Activated B cell treated with CpG ODN at 0.5 μM for 24 hours (primary cell): ENCODE measurements at regions not wholly inside any gene's neighbourhood (a gene's known extent, or its start where the extent isn't known, plus 50 kb on each side); places are given as distances from the start of the nearest gene placed in this dataset.

Experiments used
- ATAC-seq: fragments of 200-7000 bp; cut with Tn5 transposase; one replicate; pipeline ENCODE4 v1.10.0; 2021; ENCODE audit warnings: low read depth, mild to moderate bottlenecking, moderate library complexity
- CTCF ChIA-PET: fragments of 350-600 bp; sonication (Branson Sonifier 250); formaldehyde crosslinking; loops from one replicate; lab custom pipeline; 2021; ENCODE audit warnings: antibody characterized with exemption; lab: Charles Lee
- POLR2A ChIA-PET: fragments of 350-600 bp; sonication (Branson Sonifier 250); formaldehyde crosslinking; loops from one replicate; lab custom pipeline; 2021; ENCODE audit warnings: antibody characterized with exemption; lab: Charles Lee
- DNase-seq: peaks from one replicate; pipeline ENCODE4 v3.0.0; 2022
- H3K27ac Mint-ChIP-seq: one replicate; pipeline ENCODE4 v1.8.0; 2020; ENCODE audit warnings: mixed read lengths
- H3K27me3 Mint-ChIP-seq: one replicate; pipeline ENCODE4 v1.8.0; 2021; ENCODE audit warnings: mixed read lengths
- H3K36me3 Mint-ChIP-seq: one replicate; pipeline ENCODE4 v1.8.0; 2021; ENCODE audit warnings: low read depth, mixed read lengths
- H3K4me1 Mint-ChIP-seq: one replicate; pipeline ENCODE4 v1.8.0; 2021; ENCODE audit warnings: mixed read lengths
- H3K4me3 Mint-ChIP-seq: one replicate; pipeline ENCODE4 v1.8.0; 2020; ENCODE audit warnings: mild to moderate bottlenecking, mixed read lengths
- H3K9me3 Mint-ChIP-seq: one replicate; pipeline ENCODE4 v1.8.0; 2020; ENCODE audit warnings: mixed read lengths
- CTCF ChIP-seq: fragments of 200-600 bp; IDR thresholded peaks from one replicate; pipeline ENCODE4 v1.8.0; 2022; ENCODE audit warnings: antibody characterized with exemption, mild to moderate bottlenecking
- intact Hi-C: fragments of 100-400 bp; cut with micrococcal nuclease; formaldehyde crosslinking; loops from one replicate; pipeline ENCODE4 v1.15.1; 2024

GRCh38 chr11:19493446-19494213 lies 219.0 kb upstream of the NAV2 start:
- Mint-ChIP-seq H3K9me3 (no peaks in the 10 kb centered on the region), H3K4me3 (no peak overlapping the region), H3K4me1 (no peaks in the 10 kb centered on the region), H3K36me3 (no peaks in the 10 kb centered on the region), H3K27ac (no peak overlapping the region), H3K27me3 (peaks cover 9% of the 10 kb centered on the region)
- intact Hi-C loops: no loop called here
- POLR2A ChIA-PET: no interaction called here
- no peak for ATAC-seq
- no peak for DNase-seq
- no peak for TF ChIP-seq CTCF
- CTCF ChIA-PET: no interaction called here

- DNase-seq (no peak), ATAC-seq (no peak)
- CTCF ChIA-PET: no interaction called here
- Mint-ChIP-seq H3K27ac (no peak overlapping the region), H3K4me3 (no peak overlapping the region), H3K36me3 (no peaks in the 10 kb centered on the region), H3K4me1 (no peaks in the 10 kb centered on the region), H3K9me3 (no peaks in the 10 kb centered on the region), H3K27me3 (peaks cover 7% of the 10 kb centered on the region)
- no peak for TF ChIP-seq CTCF
- POLR2A ChIA-PET: no interaction called here
- intact Hi-C loops: no loop called here
Measured at GRCh38 chr11:19482319-19483100, 230.1 kb upstream of the NAV2 start.

GRCh38 chr11:19480540-19480939 lies 232.1 kb upstream of the NAV2 start:
- ChIA-PET CTCF (no interaction called here), POLR2A (no interaction called here)
- Mint-ChIP-seq H3K4me1 (no peaks in the 10 kb centered on the region), H3K27ac (no peak overlapping the region), H3K27me3 (peaks cover 9% of the 10 kb centered on the region), H3K9me3 (no peaks in the 10 kb centered on the region), H3K4me3 (no peak overlapping the region), H3K36me3 (no peaks in the 10 kb centered on the region)
- DNase-seq (no peak), ATAC-seq (no peak)
- intact Hi-C loops: no loop called here
- no peak for TF ChIP-seq CTCF

- intact Hi-C loops: no loop called here
- Mint-ChIP-seq H3K27me3 (peaks cover 10% of the 10 kb centered on the region), H3K27ac (no peak overlapping the region), H3K9me3 (no peaks in the 10 kb centered on the region), H3K4me3 (no peak overlapping the region), H3K4me1 (no peaks in the 10 kb centered on the region), H3K36me3 (no peaks in the 10 kb centered on the region)
- ATAC-seq: no peak
- no peak for TF ChIP-seq CTCF
- POLR2A ChIA-PET: no interaction called here
- CTCF ChIA-PET: interaction anchor here (1.2 kb wide), 1 partner anchor 402 kb away, joined by 3 read pairs; no protein-coding TSS in a partner anchor
- DNase-seq: no peak
Measured at GRCh38 chr11:19478891-19479290, 233.7 kb upstream of the NAV2 start.

GRCh38 chr11:19474954-19475721 lies 234.4 kb upstream of the E2F8 start:
- Mint-ChIP-seq H3K27me3 (peaks cover 14% of the 10 kb centered on the region), H3K36me3 (no peaks in the 10 kb centered on the region), H3K4me1 (no peaks in the 10 kb centered on the region), H3K27ac (no peak overlapping the region), H3K9me3 (no peaks in the 10 kb centered on the region), H3K4me3 (no peak overlapping the region)
- intact Hi-C loops: no loop called here
- POLR2A ChIA-PET: no interaction called here
- CTCF ChIA-PET: no interaction called here
- no peak for ATAC-seq
- no peak for DNase-seq
- TF ChIP-seq CTCF: no peak
